PFSK-1 (cell line): ENCODE measurements at regions not wholly inside any gene's neighbourhood (a gene's known extent, or its start where the extent isn't known, plus 50 kb on each side); places are given as distances from the start of the nearest gene placed in this dataset.

Source experiments
- FOXP2 ChIP-seq: optimal IDR thresholded peaks from 2 replicates; pipeline ENCODE3; 2011; ENCODE audit warnings: borderline replicate concordance, control low read depth, inconsistent platforms; ENCODE audit not compliant: insufficient read depth; ENCODE audit errors: extremely low read length, extremely low read depth
- POLR2AphosphoS5 ChIP-seq: IDR thresholded peaks from 2 replicates; pipeline ENCODE4 v1.6.1; 2012; ENCODE audit warnings: low read depth, mild to moderate bottlenecking, control low read depth, low read length, moderate library complexity
- SIN3A ChIP-seq: IDR thresholded peaks from 2 replicates; pipeline ENCODE4 v1.6.1; 2012; ENCODE audit warnings: mild to moderate bottlenecking, low read length, moderate library complexity, borderline replicate concordance; ENCODE audit not compliant: insufficient read depth
- TAF1 ChIP-seq: IDR thresholded peaks from 2 replicates; pipeline ENCODE4 v1.6.1; 2012; ENCODE audit warnings: low read length, control low read depth, borderline replicate concordance; ENCODE audit not compliant: insufficient read depth
- TF ChIP-seq, protein P1 (sequence below), 2 experiments: IDR thresholded peaks; 2 replicates each; pipeline versions ENCODE4 v1.6.1 to v1.8.0; 2011 to 2012; ENCODE audit warnings: low read depth in 2 of 2, low read length in 2 of 2, control low read depth in 1 of 2, inconsistent platforms in 1 of 2, mild to moderate bottlenecking in 1 of 2, moderate library complexity in 1 of 2; ENCODE audit not compliant: insufficient read depth in 1 of 2

DNA sequence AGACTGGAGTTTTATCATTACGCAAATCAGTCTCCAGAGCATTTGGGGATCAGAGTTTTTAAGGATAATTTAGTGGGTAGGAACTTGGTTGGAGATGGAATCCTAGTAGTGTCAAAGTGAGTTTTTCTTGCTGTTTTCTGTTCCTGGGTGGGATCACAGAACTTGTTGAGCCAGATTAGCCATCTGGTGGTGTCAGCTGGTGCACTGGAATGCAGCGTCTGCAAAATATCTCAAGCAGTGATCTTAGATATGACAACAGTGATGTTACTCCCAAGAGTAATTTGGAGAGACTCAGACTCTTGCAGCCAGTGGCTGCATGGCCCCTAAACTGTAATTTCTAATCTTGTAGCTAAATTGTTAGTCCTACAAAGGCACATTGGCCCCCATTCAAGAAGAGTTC lies 1257.8 kb downstream of the MAT2B start:
- TF ChIP-seq SIN3A (no peak), POLR2AphosphoS5 (no peak), FOXP2 (no peak), TAF1 (no peak)
- TF ChIP-seq, protein P1, sequence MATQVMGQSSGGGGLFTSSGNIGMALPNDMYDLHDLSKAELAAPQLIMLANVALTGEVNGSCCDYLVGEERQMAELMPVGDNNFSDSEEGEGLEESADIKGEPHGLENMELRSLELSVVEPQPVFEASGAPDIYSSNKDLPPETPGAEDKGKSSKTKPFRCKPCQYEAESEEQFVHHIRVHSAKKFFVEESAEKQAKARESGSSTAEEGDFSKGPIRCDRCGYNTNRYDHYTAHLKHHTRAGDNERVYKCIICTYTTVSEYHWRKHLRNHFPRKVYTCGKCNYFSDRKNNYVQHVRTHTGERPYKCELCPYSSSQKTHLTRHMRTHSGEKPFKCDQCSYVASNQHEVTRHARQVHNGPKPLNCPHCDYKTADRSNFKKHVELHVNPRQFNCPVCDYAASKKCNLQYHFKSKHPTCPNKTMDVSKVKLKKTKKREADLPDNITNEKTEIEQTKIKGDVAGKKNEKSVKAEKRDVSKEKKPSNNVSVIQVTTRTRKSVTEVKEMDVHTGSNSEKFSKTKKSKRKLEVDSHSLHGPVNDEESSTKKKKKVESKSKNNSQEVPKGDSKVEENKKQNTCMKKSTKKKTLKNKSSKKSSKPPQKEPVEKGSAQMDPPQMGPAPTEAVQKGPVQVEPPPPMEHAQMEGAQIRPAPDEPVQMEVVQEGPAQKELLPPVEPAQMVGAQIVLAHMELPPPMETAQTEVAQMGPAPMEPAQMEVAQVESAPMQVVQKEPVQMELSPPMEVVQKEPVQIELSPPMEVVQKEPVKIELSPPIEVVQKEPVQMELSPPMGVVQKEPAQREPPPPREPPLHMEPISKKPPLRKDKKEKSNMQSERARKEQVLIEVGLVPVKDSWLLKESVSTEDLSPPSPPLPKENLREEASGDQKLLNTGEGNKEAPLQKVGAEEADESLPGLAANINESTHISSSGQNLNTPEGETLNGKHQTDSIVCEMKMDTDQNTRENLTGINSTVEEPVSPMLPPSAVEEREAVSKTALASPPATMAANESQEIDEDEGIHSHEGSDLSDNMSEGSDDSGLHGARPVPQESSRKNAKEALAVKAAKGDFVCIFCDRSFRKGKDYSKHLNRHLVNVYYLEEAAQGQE (IDR thresholded peaks at IDR 0.05; ENCODE audit: insufficient read depth in 1 of 2, low read depth in 2 of 2, low read length in 2 of 2): no peak

DNA sequence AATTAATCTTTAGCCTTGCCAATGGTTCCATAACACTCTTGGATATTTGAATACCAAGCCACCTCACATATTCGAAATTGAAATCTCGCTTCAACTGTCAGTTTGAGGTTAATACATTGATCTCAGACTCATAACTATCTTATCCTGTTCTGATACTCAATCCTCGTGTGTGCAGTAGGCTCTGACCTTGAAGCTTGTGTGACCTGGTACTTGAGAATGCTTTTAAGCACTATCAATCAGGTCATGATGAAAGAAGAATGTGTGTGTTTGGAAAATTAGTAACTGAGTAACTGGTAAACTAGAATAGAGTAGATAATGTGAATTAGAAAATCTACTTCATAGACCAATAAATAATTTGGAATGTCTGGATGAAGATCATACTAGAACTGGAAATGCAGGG lies 1266.7 kb downstream of the MAT2B start:
- no peak for TF ChIP-seq POLR2AphosphoS5
- TF ChIP-seq SIN3A: no peak
- TF ChIP-seq, protein P1 (IDR thresholded peaks at IDR 0.05; ENCODE audit: insufficient read depth in 1 of 2, low read depth in 2 of 2, low read length in 2 of 2): no peak
- TF ChIP-seq FOXP2: no peak

DNA sequence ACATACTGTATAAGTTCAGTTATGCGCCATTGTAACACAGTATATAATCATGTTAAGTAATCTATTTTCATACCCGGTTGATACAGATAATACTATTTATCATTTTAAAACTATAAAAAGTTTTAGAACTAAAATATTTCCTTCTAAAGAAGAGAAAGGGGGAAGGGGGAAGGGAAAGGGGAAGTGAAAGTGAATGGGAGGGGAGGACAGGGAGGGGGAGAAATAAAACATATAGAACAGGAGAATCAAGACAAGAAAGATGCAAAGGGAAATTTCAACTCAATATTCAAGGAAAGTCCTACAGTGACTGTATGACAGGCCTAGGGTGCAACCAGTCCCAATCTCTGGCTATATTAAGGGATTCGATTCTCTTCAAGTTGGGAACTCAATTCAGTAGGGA lies 1278.8 kb downstream of the MAT2B start:
- no peak for TF ChIP-seq POLR2AphosphoS5
- TF ChIP-seq FOXP2: no peak
- TF ChIP-seq, protein P1 (IDR thresholded peaks at IDR 0.05; ENCODE audit: insufficient read depth in 1 of 2, low read depth in 2 of 2, low read length in 2 of 2): no peak
- no peak for TF ChIP-seq SIN3A

DNA sequence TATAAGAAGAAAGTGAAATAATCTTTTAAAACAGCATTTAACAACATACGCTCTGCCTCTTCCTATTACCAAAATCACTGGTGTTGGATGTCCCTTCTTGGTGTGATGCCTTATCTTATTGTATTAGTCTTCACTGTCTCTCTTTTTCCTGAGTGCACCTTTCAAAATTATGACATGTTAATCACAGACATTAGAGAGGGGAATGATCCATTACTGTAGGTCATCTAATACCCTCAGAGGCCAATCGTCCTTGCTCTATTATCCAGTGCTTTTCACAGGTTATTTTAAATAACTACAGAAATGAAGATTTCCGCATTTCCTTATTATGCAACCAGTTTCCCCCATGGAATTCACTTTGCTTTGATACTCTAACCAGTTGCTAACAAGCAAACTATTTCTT lies 1292.7 kb downstream of the MAT2B start:
- TF ChIP-seq, protein P1 (IDR thresholded peaks at IDR 0.05; ENCODE audit: insufficient read depth in 1 of 2, low read depth in 2 of 2, low read length in 2 of 2): no peak
- no peak for TF ChIP-seq POLR2AphosphoS5
- no peak for TF ChIP-seq SIN3A
- no peak for TF ChIP-seq FOXP2
- no peak for TF ChIP-seq TAF1

DNA sequence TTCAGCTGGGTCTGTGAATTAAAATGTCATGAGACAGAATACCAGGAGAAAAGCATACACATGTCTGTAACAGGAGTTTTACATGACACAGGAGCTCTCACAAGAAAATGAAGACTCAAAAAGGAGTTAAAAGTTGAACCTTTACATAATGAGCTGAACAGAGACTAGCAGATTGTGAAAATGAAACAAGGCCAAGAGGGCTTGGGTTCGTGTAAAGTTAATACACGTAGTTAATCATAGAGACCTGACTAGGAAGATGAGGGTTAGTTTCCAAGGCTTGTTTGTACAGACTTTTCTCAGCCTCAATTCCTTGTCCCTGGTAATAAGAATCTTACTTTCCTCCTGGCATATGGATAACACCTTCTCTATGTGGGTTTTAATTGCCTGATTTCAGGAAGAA lies 1294.0 kb downstream of the MAT2B start:
- TF ChIP-seq POLR2AphosphoS5: no peak
- no peak for TF ChIP-seq SIN3A
- no peak for TF ChIP-seq FOXP2
- TF ChIP-seq, protein P1 (IDR thresholded peaks at IDR 0.05; ENCODE audit: insufficient read depth in 1 of 2, low read depth in 2 of 2, low read length in 2 of 2): no peak
- TF ChIP-seq TAF1: no peak
